DND-41 (cell line): ENCODE measurements at regions not wholly inside any gene's neighbourhood (a gene's known extent, or its start where the extent isn't known, plus 50 kb on each side); places are given as distances from the start of the nearest gene placed in this dataset.

Source experiments
- ATAC-seq: fragments of 200-7000 bp; cut with Tn5 transposase; 3 replicates; pipeline ENCODE4 v1.9.1; 2021; ENCODE audit warnings: low read depth; ENCODE audit not compliant: insufficient read depth
- DNase-seq: peaks from one replicate; pipeline ENCODE4 v3.0.0-alpha.2; 2020
- H2AFZ ChIP-seq: 2 replicates; pipeline ENCODE4 v1.6.0; 2012; ENCODE audit warnings: low read depth, low read length
- H3K27ac ChIP-seq: 2 replicates; pipeline ENCODE4 v1.5.1; 2012; ENCODE audit warnings: low read length, inconsistent platforms
- H3K27me3 ChIP-seq: fragments of 200-600 bp; sonication (generic); 2 replicates; pipeline ENCODE4 v1.6.0; 2012; ENCODE audit warnings: low read length, mild to moderate bottlenecking, inconsistent platforms; ENCODE audit not compliant: insufficient read depth, poor library complexity
- H3K36me3 ChIP-seq: 2 replicates; pipeline ENCODE4 v1.5.1; 2012; ENCODE audit warnings: low read length, inconsistent platforms; ENCODE audit not compliant: insufficient read depth
- H3K4me1 ChIP-seq: 2 replicates; pipeline ENCODE4 v1.5.1; 2012; ENCODE audit warnings: mild to moderate bottlenecking, low read length; ENCODE audit not compliant: insufficient read depth
- H3K4me2 ChIP-seq: 2 replicates; pipeline ENCODE4 v1.6.0; 2012; ENCODE audit warnings: mild to moderate bottlenecking, moderate library complexity, low read length, inconsistent platforms; ENCODE audit not compliant: insufficient read depth
- H3K4me3 ChIP-seq, 2 experiments: fragments of 200-600 bp in 1 of 2; shearing (Covaris generic) in 1 of 2; 2 replicates each; pipeline ENCODE4 v1.5.1; 2012 to 2016; ENCODE audit warnings: inconsistent platforms in 2 of 2, low read length in 2 of 2, mild to moderate bottlenecking in 2 of 2, low read depth in 1 of 2, moderate library complexity in 1 of 2
- H3K79me2 ChIP-seq: 2 replicates; pipeline ENCODE4 v1.6.0; 2012; ENCODE audit warnings: low read length, inconsistent platforms; ENCODE audit not compliant: insufficient read depth
- H3K9ac ChIP-seq: 2 replicates; pipeline ENCODE4 v1.6.0; 2012; ENCODE audit warnings: low read depth, mild to moderate bottlenecking, inconsistent platforms, low read length, moderate library complexity
- H3K9me3 ChIP-seq: 2 replicates; pipeline ENCODE4 v1.5.1; 2012; ENCODE audit warnings: low read length, moderate library complexity, mild to moderate bottlenecking, inconsistent platforms; ENCODE audit not compliant: insufficient read depth, severe bottlenecking
- H4K20me1 ChIP-seq: 2 replicates; pipeline ENCODE4 v1.6.0; 2012; ENCODE audit warnings: low read length; ENCODE audit not compliant: insufficient read depth
- CTCF ChIP-seq: IDR thresholded peaks from 2 replicates; pipeline ENCODE4 v1.5.1; 2012; ENCODE audit warnings: borderline replicate concordance, low read length, moderate library complexity, mild to moderate bottlenecking; ENCODE audit not compliant: poor library complexity, severe bottlenecking; ENCODE audit errors: extremely low read depth
- EZH2 ChIP-seq: IDR thresholded peaks from 3 replicates; pipeline ENCODE4 v1.6.1; 2012; ENCODE audit warnings: borderline replicate concordance, low read depth, mild to moderate bottlenecking, moderate library complexity, low read length, inconsistent platforms; ENCODE audit not compliant: severe bottlenecking

- no peak for ATAC-seq
- DNase-seq = no peak
- H2AFZ ChIP-seq = no peak overlapping the region
- H4K20me1 ChIP-seq = no peaks in the 10 kb centered on the region
- no peak overlapping the region for H3K27ac ChIP-seq
- H3K4me1 ChIP-seq = no peaks in the 10 kb centered on the region
- H3K9ac ChIP-seq = no peak overlapping the region
- H3K4me2 ChIP-seq = no peak overlapping the region
- no peaks in the 10 kb centered on the region for H3K27me3 ChIP-seq
- no peak overlapping the region for H3K4me3 ChIP-seq
- no peaks in the 10 kb centered on the region for H3K79me2 ChIP-seq
- no peaks in the 10 kb centered on the region for H3K9me3 ChIP-seq
- TF ChIP-seq EZH2 (no peak), CTCF (no peak)
- H3K36me3 ChIP-seq = no peaks in the 10 kb centered on the region
Observed at GRCh38 chr2:125857971-125858794, 797.8 kb upstream of the GYPC start.

- TF ChIP-seq EZH2 (no peak), CTCF (no peak)
- Histone ChIP-seq H3K4me3 (no peak overlapping the region), H3K79me2 (no peaks in the 10 kb centered on the region), H3K4me1 (no peaks in the 10 kb centered on the region), H3K4me2 (no peak overlapping the region), H4K20me1 (no peaks in the 10 kb centered on the region), H3K9ac (no peak overlapping the region), H2AFZ (no peak overlapping the region), H3K27me3 (no peaks in the 10 kb centered on the region), H3K9me3 (no peaks in the 10 kb centered on the region), H3K27ac (no peak overlapping the region), H3K36me3 (no peaks in the 10 kb centered on the region)
- no peak for DNase-seq
- no peak for ATAC-seq
Observed at GRCh38 chr2:125861461-125861860, 794.5 kb upstream of the GYPC start.

- H3K27me3 ChIP-seq = no peaks in the 10 kb centered on the region
- no peak for ATAC-seq
- no peak for TF ChIP-seq EZH2
- no peak for TF ChIP-seq CTCF
Observed at GRCh38 chr2:125867908-125868307, 788.0 kb upstream of the GYPC start.

More at GRCh38 chr2:125867908-125868307, 788.0 kb upstream of the GYPC start:
- H4K20me1 ChIP-seq = no peaks in the 10 kb centered on the region
- H2AFZ ChIP-seq = no peak overlapping the region
- no peaks in the 10 kb centered on the region for H3K79me2 ChIP-seq
- no peaks in the 10 kb centered on the region for H3K36me3 ChIP-seq
- no peak overlapping the region for H3K9ac ChIP-seq
- H3K4me3 ChIP-seq = no peak overlapping the region
- no peak for DNase-seq
- no peak overlapping the region for H3K27ac ChIP-seq
- H3K4me1 ChIP-seq = no peaks in the 10 kb centered on the region
- no peaks in the 10 kb centered on the region for H3K9me3 ChIP-seq
- H3K4me2 ChIP-seq = no peak overlapping the region
